ENCODE measurements at regions not wholly inside any gene's neighbourhood (a gene's known extent, or its start where the extent isn't known, plus 50 kb on each side); places are given as distances from the start of the nearest gene placed in this dataset.

DNA sequence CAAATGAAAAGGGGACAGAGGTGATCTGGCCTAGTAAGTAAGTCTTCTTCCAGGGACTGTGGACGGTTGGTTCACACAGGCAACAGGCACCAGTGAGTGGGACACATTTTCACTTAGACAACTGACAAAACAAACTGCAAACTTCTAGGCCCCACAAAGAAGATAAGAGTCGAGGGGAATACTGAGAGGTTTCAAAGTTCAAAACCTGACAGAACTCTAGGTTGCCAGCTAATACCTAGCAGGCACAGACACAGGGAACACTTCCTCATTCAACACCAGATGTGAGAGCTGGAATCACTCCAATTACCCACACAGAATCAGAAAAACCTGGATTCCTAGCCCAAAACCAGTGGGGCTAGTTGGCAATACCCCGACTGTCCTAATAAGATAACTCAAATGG, 621.7 kb downstream of the ZPLD1 start:
- Histone ChIP-seq H3K4me3 (ENCODE audit: control insufficient read depth in 2 of 3, extremely low read depth in 1 of 3, insufficient read depth in 2 of 3, low read depth in 1 of 3, low read length in 3 of 3) (no peak overlapping the region), H3K4me2 (ENCODE audit: control insufficient read depth, extremely low read depth, insufficient read depth, low read depth, low read length) (no peak overlapping the region), H4K20me1 (ENCODE audit: control insufficient read depth, extremely low read depth, insufficient read depth, low read length) (no peaks in the 10 kb centered on the region), H3K79me2 (ENCODE audit: control insufficient read depth, insufficient read depth, low read length) (no peaks in the 10 kb centered on the region), H2AFZ (ENCODE audit: control insufficient read depth, low read length) (no peak overlapping the region), H3K27ac (ENCODE audit: control insufficient read depth, insufficient read depth, low read length) (no peak overlapping the region), H3K36me3 (ENCODE audit: control insufficient read depth in 2 of 2, extremely low read depth in 1 of 2, insufficient read depth in 2 of 2, low read length in 2 of 2) (no peaks in the 10 kb centered on the region), H3K9me1 (ENCODE audit: control insufficient read depth, extremely low read depth, insufficient read depth, low read length) (no peaks in the 10 kb centered on the region), H3K27me3 (ENCODE audit: control insufficient read depth, extremely low read depth, insufficient read depth, low read length) (no peaks in the 10 kb centered on the region), H3K9ac (ENCODE audit: control insufficient read depth, extremely low read depth, insufficient read depth, low read length) (no peak overlapping the region), H3K9me3 (ENCODE audit: control insufficient read depth, low read depth, low read length) (no peaks in the 10 kb centered on the region), H3K4me1 (ENCODE audit: control insufficient read depth, extremely low read depth, insufficient read depth, low read length) (no peaks in the 10 kb centered on the region)
- no peak for FAIRE-seq
- TF ChIP-seq, protein P1, sequence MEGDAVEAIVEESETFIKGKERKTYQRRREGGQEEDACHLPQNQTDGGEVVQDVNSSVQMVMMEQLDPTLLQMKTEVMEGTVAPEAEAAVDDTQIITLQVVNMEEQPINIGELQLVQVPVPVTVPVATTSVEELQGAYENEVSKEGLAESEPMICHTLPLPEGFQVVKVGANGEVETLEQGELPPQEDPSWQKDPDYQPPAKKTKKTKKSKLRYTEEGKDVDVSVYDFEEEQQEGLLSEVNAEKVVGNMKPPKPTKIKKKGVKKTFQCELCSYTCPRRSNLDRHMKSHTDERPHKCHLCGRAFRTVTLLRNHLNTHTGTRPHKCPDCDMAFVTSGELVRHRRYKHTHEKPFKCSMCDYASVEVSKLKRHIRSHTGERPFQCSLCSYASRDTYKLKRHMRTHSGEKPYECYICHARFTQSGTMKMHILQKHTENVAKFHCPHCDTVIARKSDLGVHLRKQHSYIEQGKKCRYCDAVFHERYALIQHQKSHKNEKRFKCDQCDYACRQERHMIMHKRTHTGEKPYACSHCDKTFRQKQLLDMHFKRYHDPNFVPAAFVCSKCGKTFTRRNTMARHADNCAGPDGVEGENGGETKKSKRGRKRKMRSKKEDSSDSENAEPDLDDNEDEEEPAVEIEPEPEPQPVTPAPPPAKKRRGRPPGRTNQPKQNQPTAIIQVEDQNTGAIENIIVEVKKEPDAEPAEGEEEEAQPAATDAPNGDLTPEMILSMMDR (optimal IDR thresholded peaks at IDR 0.05 in 1 of 3, IDR thresholded peaks at IDR 0.05 in 1 of 3, conservative IDR thresholded peaks at IDR 0.05 in 1 of 3; ENCODE audit: extremely low read depth in 1 of 3, insufficient read depth in 2 of 3, low read length in 3 of 3), result no peak
- TF ChIP-seq EZH2 (IDR thresholded peaks at IDR 0.05; ENCODE audit: low read length), result no peak
- no peak for DNase-seq (ENCODE audit: low read depth, low spot score)
- dilution Hi-C loops (cut with MboI; ENCODE audit: extremely low pct_ligation_motif_present, low sequenced_read_pairs), result no loop called here

DNA sequence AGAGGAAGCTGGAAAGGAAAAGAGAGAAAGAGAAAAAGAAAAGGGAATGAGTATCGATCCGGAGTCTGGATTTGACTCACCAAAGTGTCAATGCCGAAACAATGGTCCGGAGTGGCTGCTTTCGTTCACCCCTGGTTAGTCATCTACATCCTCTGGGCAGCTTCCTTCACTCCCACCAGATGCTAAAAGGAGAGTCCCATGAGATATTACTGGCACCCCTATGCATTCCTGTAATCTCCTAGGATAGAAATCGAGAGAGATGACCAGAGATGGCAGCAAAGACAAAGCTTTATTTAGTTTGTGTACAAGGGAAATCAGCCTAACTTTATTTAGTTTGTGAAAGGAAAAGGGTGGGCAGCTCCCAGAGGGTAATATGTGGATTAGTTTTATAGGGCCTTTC, 622.2 kb downstream of the ZPLD1 start:
- Histone ChIP-seq H3K9ac (ENCODE audit: control insufficient read depth, extremely low read depth, insufficient read depth, low read length) (no peak overlapping the region), H3K27me3 (ENCODE audit: control insufficient read depth, extremely low read depth, insufficient read depth, low read length) (no peaks in the 10 kb centered on the region), H4K20me1 (ENCODE audit: control insufficient read depth, extremely low read depth, insufficient read depth, low read length) (no peaks in the 10 kb centered on the region), H3K79me2 (ENCODE audit: control insufficient read depth, insufficient read depth, low read length) (no peaks in the 10 kb centered on the region), H2AFZ (ENCODE audit: control insufficient read depth, low read length) (no peak overlapping the region), H3K9me1 (ENCODE audit: control insufficient read depth, extremely low read depth, insufficient read depth, low read length) (no peaks in the 10 kb centered on the region), H3K4me1 (ENCODE audit: control insufficient read depth, extremely low read depth, insufficient read depth, low read length) (no peaks in the 10 kb centered on the region), H3K4me3 (ENCODE audit: control insufficient read depth in 2 of 3, extremely low read depth in 1 of 3, insufficient read depth in 2 of 3, low read depth in 1 of 3, low read length in 3 of 3) (no peak overlapping the region), H3K27ac (ENCODE audit: control insufficient read depth, insufficient read depth, low read length) (no peak overlapping the region), H3K9me3 (ENCODE audit: control insufficient read depth, low read depth, low read length) (no peaks in the 10 kb centered on the region), H3K36me3 (ENCODE audit: control insufficient read depth in 2 of 2, extremely low read depth in 1 of 2, insufficient read depth in 2 of 2, low read length in 2 of 2) (no peaks in the 10 kb centered on the region), H3K4me2 (ENCODE audit: control insufficient read depth, extremely low read depth, insufficient read depth, low read depth, low read length) (no peak overlapping the region)
- no peak for FAIRE-seq
- DNase-seq (ENCODE audit: low read depth, low spot score), result no peak
- no peak for TF ChIP-seq EZH2 (IDR thresholded peaks at IDR 0.05; ENCODE audit: low read length)
- TF ChIP-seq, protein P1 (optimal IDR thresholded peaks at IDR 0.05 in 1 of 3, IDR thresholded peaks at IDR 0.05 in 1 of 3, conservative IDR thresholded peaks at IDR 0.05 in 1 of 3; ENCODE audit: extremely low read depth in 1 of 3, insufficient read depth in 2 of 3, low read length in 3 of 3), result no peak
- dilution Hi-C loops (cut with MboI; ENCODE audit: extremely low pct_ligation_motif_present, low sequenced_read_pairs), result no loop called here
